ENCODE measurements at regions not wholly inside any gene's neighbourhood (a gene's known extent, or its start where the extent isn't known, plus 50 kb on each side); places are given as distances from the start of the nearest gene placed in this dataset.

- TF ChIP-seq POLR2A (IDR thresholded peaks at IDR 0.05) (no peak), POLR2AphosphoS5 (IDR thresholded peaks at IDR 0.05) (no peak), EP300 (IDR thresholded peaks at IDR 0.05) (no peak)
- TF ChIP-seq, protein P1, sequence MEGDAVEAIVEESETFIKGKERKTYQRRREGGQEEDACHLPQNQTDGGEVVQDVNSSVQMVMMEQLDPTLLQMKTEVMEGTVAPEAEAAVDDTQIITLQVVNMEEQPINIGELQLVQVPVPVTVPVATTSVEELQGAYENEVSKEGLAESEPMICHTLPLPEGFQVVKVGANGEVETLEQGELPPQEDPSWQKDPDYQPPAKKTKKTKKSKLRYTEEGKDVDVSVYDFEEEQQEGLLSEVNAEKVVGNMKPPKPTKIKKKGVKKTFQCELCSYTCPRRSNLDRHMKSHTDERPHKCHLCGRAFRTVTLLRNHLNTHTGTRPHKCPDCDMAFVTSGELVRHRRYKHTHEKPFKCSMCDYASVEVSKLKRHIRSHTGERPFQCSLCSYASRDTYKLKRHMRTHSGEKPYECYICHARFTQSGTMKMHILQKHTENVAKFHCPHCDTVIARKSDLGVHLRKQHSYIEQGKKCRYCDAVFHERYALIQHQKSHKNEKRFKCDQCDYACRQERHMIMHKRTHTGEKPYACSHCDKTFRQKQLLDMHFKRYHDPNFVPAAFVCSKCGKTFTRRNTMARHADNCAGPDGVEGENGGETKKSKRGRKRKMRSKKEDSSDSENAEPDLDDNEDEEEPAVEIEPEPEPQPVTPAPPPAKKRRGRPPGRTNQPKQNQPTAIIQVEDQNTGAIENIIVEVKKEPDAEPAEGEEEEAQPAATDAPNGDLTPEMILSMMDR (IDR thresholded peaks at IDR 0.05), result no peak
These were observed 120.7 kb upstream of the FAN1 start for GRCh38 chr15:30783019-30783418.

Measured in stomach (tissue), 4 donors.